PC-9 (cell line): ENCODE measurements at regions not wholly inside any gene's neighbourhood (a gene's known extent, or its start where the extent isn't known, plus 50 kb on each side); places are given as distances from the start of the nearest gene placed in this dataset.

ENCODE experiments used
- EZH2 ChIP-seq: fragments of 200-600 bp; sonication (generic); IDR thresholded peaks from 2 replicates; pipeline ENCODE4 v1.8.0; 2017; ENCODE audit warnings: antibody characterized with exemption, low read depth
- TF ChIP-seq, protein P1 (sequence below): fragments of 200-600 bp; sonication (generic); conservative IDR thresholded peaks from 2 replicates; pipeline ENCODE4 v1.6.1; 2017; ENCODE audit warnings: mixed run types, antibody characterized with exemption, mild to moderate bottlenecking, moderate library complexity

DNA sequence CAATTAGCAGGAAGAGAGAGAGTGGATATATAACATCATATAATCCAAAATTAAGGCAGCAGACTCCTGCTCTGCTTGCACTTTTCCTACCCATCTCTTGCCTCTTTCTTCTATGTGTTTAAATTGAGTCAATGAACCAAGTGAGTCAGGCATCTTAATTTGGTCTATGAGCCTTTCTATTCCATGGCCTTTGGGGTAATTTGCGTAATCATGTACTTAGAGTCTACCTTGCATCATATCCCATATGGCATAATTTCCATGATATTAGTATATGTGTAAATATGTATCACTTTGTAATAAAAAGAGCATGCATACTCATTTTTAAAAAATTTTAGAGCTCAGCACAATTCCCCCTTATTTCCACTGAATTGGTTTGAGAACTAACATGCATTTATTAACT, 555.2 kb downstream of the STK39 start:
- TF ChIP-seq, protein P1, sequence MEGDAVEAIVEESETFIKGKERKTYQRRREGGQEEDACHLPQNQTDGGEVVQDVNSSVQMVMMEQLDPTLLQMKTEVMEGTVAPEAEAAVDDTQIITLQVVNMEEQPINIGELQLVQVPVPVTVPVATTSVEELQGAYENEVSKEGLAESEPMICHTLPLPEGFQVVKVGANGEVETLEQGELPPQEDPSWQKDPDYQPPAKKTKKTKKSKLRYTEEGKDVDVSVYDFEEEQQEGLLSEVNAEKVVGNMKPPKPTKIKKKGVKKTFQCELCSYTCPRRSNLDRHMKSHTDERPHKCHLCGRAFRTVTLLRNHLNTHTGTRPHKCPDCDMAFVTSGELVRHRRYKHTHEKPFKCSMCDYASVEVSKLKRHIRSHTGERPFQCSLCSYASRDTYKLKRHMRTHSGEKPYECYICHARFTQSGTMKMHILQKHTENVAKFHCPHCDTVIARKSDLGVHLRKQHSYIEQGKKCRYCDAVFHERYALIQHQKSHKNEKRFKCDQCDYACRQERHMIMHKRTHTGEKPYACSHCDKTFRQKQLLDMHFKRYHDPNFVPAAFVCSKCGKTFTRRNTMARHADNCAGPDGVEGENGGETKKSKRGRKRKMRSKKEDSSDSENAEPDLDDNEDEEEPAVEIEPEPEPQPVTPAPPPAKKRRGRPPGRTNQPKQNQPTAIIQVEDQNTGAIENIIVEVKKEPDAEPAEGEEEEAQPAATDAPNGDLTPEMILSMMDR: no peak
- TF ChIP-seq EZH2: no peak
